Smooth muscle cell (in vitro differentiated cells): ENCODE measurements at regions not wholly inside any gene's neighbourhood (a gene's known extent, or its start where the extent isn't known, plus 50 kb on each side); places are given as distances from the start of the nearest gene placed in this dataset.

Experiments used
- DNase-seq: peaks from one replicate; lab custom pipeline; 2025; ENCODE audit not compliant: unreplicated experiment; lab: John Stamatoyannopoulos, UW
- H2AFZ ChIP-seq: fragments of 200-600 bp; sonication (generic); 2 replicates; pipeline ENCODE4 v1.6.0; 2016; ENCODE audit warnings: antibody characterized with exemption, low read depth, mild to moderate bottlenecking
- H3F3A ChIP-seq: fragments of 200-600 bp; sonication (generic); 2 replicates; pipeline ENCODE4 v1.6.0; 2017; ENCODE audit warnings: antibody characterized with exemption, low read depth
- H3K27ac ChIP-seq: fragments of 200-600 bp; sonication (generic); 2 replicates; pipeline ENCODE4 v1.5.1; 2016; ENCODE audit warnings: low read depth, mild to moderate bottlenecking
- H3K27me3 ChIP-seq: fragments of 200-600 bp; sonication (generic); 2 replicates; pipeline ENCODE4 v1.6.1; 2016; ENCODE audit warnings: low read depth, mild to moderate bottlenecking
- H3K36me3 ChIP-seq: fragments of 200-600 bp; sonication (generic); 2 replicates; pipeline ENCODE4 v1.5.1; 2016; ENCODE audit warnings: low read depth
- H3K4me1 ChIP-seq: fragments of 200-600 bp; sonication (generic); 2 replicates; pipeline ENCODE4 v1.5.1; 2016; ENCODE audit warnings: low read depth
- H3K4me2 ChIP-seq: fragments of 200-600 bp; sonication (generic); 2 replicates; pipeline ENCODE4 v1.6.0; 2016; ENCODE audit warnings: mild to moderate bottlenecking
- H3K4me3 ChIP-seq: fragments of 200-600 bp; sonication (generic); 2 replicates; pipeline ENCODE4 v1.5.1; 2016; ENCODE audit warnings: mild to moderate bottlenecking
- H3K79me2 ChIP-seq: fragments of 200-600 bp; sonication (generic); 2 replicates; pipeline ENCODE4 v1.6.0; 2016; ENCODE audit warnings: low read depth, mild to moderate bottlenecking
- H3K9ac ChIP-seq: fragments of 200-600 bp; sonication (generic); 2 replicates; pipeline ENCODE4 v1.6.0; 2016; ENCODE audit warnings: low read depth
- H3K9me3 ChIP-seq: fragments of 200-600 bp; sonication (generic); replicated peaks from 2 replicates; pipeline ENCODE4 v1.5.1; 2016; ENCODE audit warnings: low read depth
- H4K20me1 ChIP-seq: fragments of 200-600 bp; sonication (generic); 2 replicates; pipeline ENCODE4 v1.6.0; 2016; ENCODE audit warnings: low read depth
- CTCF ChIP-seq: fragments of 200-600 bp; sonication (generic); IDR thresholded peaks from 2 replicates; pipeline ENCODE4 v1.5.1; 2017; ENCODE audit warnings: borderline replicate concordance, mild to moderate bottlenecking, antibody characterized with exemption; ENCODE audit not compliant: insufficient read depth, poor library complexity, severe bottlenecking
- WGBS: methylation state at CpG from one replicate; pipeline ENCODE4 v1.1.7; 2016; ENCODE audit warnings: low lambda C conversion rate; 5-methylcytosine and 5-hydroxymethylcytosine counted together

GRCh38 chr6:104642871-104643270 lies 216.8 kb downstream of the HACE1 start:
- H3K27ac ChIP-seq, result no peak overlapping the region
- no peak overlapping the region for H3K4me3 ChIP-seq
- TF ChIP-seq CTCF, result no peak
- H4K20me1 ChIP-seq, result no peaks in the 10 kb centered on the region
- no peaks in the 10 kb centered on the region for H3K36me3 ChIP-seq
- H2AFZ ChIP-seq, result no peak overlapping the region
- H3K4me1 ChIP-seq, result no peaks in the 10 kb centered on the region
- H3K4me2 ChIP-seq, result no peak overlapping the region
- H3K9ac ChIP-seq, result no peak overlapping the region
- no peaks in the 10 kb centered on the region for H3K79me2 ChIP-seq
- 83% methylated on average over 2 of the region's 2 CpGs for WGBS
- H3K9me3 ChIP-seq, result no peaks in the 10 kb centered on the region
- DNase-seq, result no peak
- no peaks in the 10 kb centered on the region for H3F3A ChIP-seq
- no peaks in the 10 kb centered on the region for H3K27me3 ChIP-seq

- H3K27ac ChIP-seq, result no peak overlapping the region
- H3K27me3 ChIP-seq, result no peaks in the 10 kb centered on the region
- H3K9ac ChIP-seq, result no peak overlapping the region
- no peak overlapping the region for H3K4me2 ChIP-seq
- no peak for DNase-seq
- H2AFZ ChIP-seq, result no peak overlapping the region
- no peaks in the 10 kb centered on the region for H3K36me3 ChIP-seq
- H3K4me3 ChIP-seq, result no peak overlapping the region
- H3F3A ChIP-seq, result no peaks in the 10 kb centered on the region
- TF ChIP-seq CTCF, result no peak
- no peaks in the 10 kb centered on the region for H3K4me1 ChIP-seq
- H3K79me2 ChIP-seq, result no peaks in the 10 kb centered on the region
- 95% methylated on average over 6 of the region's 6 CpGs for WGBS
- no peaks in the 10 kb centered on the region for H4K20me1 ChIP-seq
- no peaks in the 10 kb centered on the region for H3K9me3 ChIP-seq
Measured at GRCh38 chr6:104640761-104641160, 219.0 kb downstream of the HACE1 start.

GRCh38 chr6:104640150-104640700 lies 219.5 kb downstream of the HACE1 start:
- Histone ChIP-seq H4K20me1 (no peaks in the 10 kb centered on the region), H3K4me3 (no peak overlapping the region), H3K9me3 (no peaks in the 10 kb centered on the region), H3F3A (no peaks in the 10 kb centered on the region), H3K36me3 (no peaks in the 10 kb centered on the region), H2AFZ (no peak overlapping the region), H3K9ac (no peak overlapping the region), H3K27me3 (no peaks in the 10 kb centered on the region), H3K27ac (no peak overlapping the region), H3K79me2 (no peaks in the 10 kb centered on the region), H3K4me1 (no peaks in the 10 kb centered on the region), H3K4me2 (peak overlapping the region; percentile 51)
- TF ChIP-seq CTCF, result no peak
- WGBS, result 51% methylated on average over 5 of the region's 5 CpGs
- no peak for DNase-seq

- Histone ChIP-seq H4K20me1 (no peaks in the 10 kb centered on the region), H3K36me3 (no peaks in the 10 kb centered on the region), H3K79me2 (no peaks in the 10 kb centered on the region), H3K9me3 (no peaks in the 10 kb centered on the region), H3K4me2 (peak overlapping the region; percentile 51), H3F3A (no peaks in the 10 kb centered on the region), H3K4me3 (no peak overlapping the region), H2AFZ (no peak overlapping the region), H3K4me1 (no peaks in the 10 kb centered on the region), H3K27ac (no peak overlapping the region), H3K9ac (no peak overlapping the region), H3K27me3 (no peaks in the 10 kb centered on the region)
- DNase-seq, result no peak
- no peak for TF ChIP-seq CTCF
Measured at GRCh38 chr6:104639668-104640067, 220.1 kb downstream of the HACE1 start.
